COR-L47 (cell line): ENCODE measurements at regions not wholly inside any gene's neighbourhood (a gene's known extent, or its start where the extent isn't known, plus 50 kb on each side); places are given as distances from the start of the nearest gene placed in this dataset.
A peak's percentile ranks its signal among the peaks of the same experiment; 100 is the strongest.

ENCODE experiments used
- DNase-seq: peaks from one replicate; lab custom pipeline; 2025; lab: John Stamatoyannopoulos, UW

DNA sequence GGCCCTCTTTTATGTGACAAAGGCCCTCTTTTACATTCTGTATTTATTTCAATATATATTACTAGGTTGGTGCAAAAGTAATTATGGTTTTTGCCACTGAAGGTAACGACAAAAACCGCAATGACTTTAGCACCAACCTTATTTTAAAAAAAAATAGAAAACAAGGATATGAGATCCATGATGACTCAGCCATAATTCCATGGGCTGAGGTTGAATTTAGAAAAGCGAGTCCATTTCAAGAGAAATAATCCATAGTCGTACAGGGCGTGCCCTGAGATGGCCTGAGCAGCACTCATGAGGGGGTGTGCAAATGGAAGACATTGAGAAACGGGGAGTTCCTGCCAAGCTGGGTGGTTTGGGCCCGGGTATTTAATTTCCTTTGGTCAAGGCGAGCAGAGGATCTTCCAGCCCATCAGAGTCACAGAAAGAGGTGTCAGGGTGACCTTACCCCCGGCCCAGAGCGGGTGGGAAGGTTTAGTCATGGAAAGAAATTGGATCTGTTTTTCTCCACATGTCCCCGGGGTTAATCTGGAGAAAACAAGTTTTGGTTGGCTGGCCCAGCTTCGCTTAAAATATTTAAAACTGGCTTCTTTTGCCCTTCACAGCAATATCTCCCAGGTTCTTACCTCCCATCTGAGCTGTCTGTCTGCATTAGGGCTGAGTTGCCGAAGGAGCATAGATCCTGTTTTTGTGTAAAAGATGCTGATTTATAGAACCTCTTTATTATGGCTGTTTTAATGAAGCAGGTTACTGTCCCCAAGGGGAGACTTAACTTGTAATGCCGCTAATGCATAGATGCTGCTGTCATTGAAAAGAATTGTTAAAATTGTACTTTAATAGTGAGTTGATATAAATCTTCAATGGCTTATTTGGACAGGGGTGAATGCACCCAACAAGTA is 255.6 kb downstream of the PREX1 start:
- DNase-seq = no peak

DNA sequence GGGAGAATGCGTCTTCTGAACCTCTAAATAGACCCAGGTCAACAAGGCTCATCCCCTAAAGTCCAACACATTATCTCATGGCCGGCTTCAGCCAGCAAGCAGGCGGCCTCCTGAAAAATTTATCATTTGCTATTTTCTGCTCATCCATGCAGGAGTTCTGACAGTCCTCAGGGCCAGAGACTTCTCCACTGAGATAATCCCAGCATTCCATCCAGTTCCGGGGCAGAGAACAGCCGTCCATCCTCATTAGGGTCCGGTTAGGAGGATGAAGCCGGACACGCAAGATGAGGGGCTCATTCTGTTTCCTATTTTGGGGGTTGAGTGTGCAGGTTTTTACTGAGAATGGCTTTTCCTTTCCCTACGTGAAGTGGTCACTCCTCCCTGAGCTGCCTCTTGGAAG is 258.1 kb downstream of the PREX1 start:
- no peak for DNase-seq

DNA sequence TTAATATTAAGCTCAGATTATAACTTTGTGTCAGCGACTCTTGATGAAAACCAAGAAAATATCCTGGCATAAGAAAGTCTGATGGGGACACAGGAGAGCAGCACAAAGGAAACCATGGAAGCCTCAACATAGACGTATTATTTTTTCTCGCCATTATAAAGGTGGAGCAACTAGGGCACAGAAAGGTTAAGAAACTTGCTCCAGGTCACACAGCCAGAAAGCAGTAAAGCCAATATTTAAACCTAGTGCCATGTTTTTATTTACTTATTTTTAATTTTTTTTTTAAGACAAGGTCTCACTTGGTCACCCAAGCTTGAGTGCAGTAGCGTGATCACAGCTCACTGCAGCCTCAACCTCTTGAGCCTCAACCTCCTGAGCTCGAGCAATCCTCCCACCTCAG is 259.3 kb downstream of the PREX1 start:
- DNase-seq = no peak

DNA sequence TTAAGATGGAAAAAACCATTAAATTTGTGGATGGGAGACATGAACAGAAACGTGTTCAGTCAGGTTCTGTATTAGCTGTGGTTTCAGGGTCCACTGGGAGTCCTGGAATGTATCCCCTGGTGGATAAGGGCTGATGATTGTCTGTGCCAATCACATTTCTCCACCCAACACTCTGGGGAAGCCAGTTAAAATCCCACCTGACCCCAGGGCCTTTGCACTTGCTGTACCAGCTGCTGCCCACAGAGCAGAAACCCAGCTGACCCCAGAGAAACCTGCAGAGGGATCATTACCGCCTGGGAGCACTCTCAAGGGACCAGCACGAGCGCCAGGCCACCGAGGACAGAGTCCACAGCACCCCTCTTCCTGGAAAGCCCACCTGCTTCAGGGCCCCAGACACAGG is 260.7 kb downstream of the PREX1 start:
- DNase-seq = no peak

DNA sequence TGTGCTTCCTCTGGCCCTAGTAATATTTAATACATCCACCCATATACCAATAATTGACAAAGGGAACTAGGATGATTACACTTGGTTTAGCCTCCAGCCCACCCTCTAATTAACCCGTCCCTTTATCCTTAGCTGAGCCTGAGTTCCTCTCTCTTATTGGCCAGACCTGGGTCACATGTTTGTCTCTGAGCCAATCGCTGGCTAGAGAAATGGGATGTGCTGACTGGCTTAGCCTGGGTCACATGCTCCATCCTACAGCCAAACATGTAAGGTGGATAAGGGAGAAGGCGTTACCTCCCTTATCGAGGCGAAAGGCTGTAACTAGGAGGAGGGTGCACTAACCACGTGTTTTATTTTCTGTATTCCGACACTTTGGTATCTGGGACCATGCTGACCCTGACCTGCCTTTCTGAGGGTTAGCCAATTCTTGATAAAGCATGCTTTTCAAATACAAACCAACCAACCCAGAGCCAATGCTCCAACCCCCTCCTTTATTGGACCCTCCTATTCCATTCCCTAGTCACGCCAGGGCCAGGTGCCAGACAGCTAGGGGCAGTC is 262.7 kb downstream of the PREX1 start:
- DNase-seq = no peak

DNA sequence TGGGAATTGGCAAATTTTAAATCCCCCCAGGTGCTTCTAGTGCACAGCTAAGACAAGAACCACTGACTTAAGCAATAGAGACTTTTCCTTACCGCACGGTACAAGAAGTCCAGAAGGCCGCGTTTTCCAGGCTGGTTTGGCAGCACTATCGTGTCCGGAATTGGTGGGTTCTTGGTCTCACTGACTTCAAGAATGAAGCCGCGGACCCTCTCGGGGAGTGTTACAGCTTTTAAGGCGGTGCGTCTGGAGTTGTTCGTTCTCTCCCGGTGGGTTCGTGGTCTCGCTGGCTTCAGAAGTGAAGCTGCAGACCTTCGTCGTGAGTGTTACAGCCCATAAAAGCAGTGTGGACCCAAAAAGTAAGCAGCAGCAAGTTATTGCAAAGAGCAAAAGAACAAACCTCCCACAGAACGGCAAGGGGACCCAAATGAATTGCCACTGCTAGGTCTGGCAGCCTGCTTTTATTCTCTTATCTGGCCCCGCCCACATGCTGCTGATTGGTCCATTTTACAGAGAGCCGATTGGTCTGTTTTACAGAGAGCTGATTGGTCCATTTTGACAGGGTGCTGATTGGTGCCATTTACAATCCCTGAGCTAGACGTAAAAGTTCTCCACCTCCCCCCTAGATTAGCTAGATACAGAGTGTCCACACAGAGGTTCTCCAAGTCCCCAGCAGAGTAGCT is 264.5 kb downstream of the PREX1 start:
- DNase-seq = no peak

DNA sequence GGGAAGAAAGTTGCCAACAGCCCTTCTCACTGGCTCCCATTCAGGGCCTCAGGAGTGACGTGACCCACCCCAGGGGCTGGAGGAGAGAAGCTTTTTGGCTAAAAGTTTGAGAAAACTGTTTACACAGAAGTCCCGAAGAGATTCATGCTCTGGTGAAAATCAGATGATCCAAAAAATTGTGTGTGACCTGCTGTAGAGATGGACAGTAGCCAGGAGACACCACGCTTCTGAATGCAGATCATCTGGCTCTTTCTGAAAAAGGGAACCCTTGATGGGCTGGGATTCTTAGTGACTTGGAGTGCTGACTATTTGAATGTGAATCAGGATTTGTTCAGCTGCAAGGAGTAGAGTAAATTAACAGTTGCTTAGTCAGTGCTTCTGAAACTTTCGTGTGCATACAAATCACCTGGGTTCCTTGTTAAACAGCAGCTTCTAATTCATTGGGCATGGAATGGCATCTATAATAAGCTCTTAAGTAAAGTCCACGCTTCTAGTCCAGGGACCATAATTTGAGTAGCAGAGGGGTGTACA is 265.1 kb downstream of the PREX1 start:
- no peak for DNase-seq

DNA sequence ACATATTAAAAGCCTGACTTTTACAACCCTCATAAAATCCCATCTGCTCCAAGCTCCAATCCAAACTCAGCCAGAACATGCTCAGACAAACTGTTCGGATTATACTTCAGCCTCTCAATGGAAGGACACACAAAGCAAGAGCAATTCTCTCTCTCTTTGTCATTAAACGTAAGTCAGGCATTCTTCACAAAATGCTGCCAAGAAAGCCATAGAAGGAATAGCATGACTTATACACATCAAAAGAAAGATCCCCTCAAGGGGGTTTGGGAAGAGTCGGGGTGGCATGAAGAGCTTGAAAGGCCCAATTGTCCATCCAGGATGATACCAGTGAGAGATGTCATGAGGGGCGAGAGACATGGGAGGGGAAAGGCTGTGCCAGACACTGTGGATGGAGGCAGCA is 268.9 kb downstream of the PREX1 start:
- DNase-seq = no peak

DNA sequence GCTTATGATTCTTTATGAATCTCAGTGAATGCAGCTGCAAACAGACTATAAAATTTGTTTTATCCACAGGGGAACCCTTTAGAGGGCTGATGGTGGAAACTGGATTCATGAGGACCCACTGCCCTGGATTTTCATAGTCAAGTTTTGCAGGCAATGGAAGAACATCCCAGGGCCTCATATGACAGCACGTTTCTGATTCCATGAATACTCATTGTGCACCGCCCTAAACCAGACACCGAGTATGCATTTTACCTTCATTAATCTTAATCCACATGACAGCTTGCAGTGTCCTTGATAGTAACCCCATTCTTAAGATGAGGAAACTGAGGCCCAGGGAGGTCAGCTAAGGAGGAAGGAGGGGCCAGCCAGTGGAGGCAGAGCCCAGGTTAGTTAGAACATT is 270.4 kb downstream of the PREX1 start:
- DNase-seq = no peak

DNA sequence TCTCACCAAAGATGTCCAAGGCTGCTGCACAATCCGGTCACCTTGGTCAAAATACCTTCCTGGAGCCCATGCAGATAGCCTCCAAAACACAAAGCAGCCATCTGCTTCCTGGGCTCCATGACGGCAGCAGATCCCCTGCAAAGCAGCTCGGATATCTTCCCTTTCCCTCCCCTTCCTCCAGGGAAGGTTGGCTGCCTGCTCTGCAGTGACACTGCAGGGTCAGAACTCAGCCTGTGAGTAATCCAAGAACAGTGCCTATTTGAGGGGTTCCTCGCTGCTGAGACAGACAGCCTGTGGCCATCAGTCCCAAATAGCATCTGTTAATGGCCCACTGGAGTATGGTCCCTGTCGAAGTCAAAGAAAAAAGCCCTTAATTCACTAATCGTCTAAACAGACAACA is 270.8 kb downstream of the PREX1 start:
- no peak for DNase-seq

DNA sequence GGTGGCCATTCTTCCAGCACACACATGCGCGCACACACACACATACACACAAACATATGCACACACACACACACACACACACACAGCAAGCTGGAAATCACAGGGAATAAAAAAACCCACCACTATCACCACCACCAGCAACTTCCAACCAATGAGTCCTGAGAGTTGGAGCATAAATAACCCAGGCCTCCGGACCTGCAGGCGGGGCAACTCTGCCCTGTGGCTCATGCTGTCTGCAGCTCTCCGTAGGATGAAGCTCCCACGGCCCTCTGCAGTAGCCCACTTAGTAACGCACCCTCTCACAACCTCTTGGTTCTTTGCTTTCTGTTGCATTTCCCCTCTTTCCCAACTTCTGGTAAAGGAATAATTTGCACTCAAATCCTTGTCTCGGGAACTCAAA is 275.2 kb downstream of the PREX1 start:
- DNase-seq = no peak

DNA sequence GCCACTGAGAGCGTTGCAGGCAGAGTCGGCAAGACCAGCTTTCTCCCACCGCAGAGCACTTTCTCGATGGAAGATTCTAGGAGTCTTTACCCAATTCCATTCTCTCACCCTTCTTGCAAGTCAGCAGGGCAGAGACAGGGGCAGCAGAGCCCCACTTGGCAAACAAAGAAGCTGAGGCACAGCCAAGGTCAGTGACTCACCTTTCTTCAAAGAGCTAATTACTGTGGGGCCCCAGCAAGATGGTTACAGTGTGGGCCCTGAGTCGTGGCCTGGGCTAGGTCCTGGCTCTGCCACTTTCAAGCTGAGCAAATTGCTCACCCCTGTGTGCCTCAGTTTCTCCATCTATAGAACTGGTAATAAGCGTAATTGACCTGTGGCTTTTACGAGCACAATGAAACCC is 277.0 kb downstream of the PREX1 start:
- DNase-seq = no peak

DNA sequence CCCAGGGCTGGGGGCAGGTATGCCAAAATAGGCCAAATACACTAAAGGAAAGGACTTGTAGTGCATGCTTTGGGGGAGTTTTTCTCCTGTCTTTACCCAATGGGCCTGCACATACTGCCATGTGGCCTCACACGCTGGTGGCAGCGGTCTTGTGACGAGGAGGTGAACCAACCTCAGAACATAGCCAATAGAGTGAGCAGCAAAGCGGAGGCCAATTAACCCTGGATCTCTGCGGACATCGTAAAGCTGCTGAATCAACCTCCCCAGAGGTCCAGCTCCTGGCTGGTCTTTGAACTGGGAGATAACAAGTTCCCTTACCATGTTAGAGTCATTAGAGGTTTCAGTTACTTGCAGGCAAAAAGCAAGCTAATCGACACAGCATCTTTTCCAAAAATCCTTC is 280.1 kb downstream of the PREX1 start:
- DNase-seq = no peak

DNA sequence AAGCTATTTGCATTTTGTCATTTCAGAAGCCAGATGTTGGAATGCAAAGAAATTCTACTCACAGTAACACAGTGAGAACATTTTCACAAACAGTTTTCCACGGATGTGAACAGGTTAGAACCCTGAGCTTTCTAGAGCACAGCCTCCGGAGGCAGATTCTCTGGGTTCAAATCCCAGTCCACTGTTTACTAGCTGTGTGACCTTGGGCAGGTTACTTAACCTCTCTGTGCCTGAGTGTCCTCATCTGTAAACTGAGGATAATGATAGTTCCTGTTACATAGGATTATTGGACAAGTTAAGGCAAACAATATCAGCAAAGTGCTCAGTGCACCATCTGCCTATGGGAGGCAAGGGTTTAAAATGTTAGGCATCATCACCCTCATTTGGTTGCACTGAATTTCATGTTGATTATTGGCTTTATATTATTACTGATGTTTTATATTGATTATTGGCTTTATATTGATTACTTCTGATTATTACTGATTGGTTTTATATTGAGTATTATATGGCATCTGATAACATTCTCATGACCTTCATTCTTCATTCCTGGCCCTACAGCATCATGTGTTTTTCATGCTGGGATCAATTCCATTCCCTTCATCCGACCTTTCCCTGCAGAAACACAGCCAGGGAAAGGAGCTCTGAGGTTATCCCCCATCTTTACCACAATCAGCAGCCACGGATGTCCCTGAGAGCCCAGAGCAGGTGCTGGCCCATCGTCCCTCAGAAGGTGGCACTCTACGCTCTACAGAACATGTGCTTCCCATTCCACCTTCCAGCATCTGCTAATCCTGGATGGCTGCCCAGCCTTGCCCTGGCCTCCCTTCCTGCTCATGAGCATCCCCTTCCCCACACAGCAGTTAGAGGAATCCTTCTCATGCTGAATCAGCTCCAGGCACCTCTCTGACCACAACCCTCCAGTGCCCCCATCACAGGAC is 283.1 kb downstream of the PREX1 start:
- DNase-seq = peak; percentile 46

DNA sequence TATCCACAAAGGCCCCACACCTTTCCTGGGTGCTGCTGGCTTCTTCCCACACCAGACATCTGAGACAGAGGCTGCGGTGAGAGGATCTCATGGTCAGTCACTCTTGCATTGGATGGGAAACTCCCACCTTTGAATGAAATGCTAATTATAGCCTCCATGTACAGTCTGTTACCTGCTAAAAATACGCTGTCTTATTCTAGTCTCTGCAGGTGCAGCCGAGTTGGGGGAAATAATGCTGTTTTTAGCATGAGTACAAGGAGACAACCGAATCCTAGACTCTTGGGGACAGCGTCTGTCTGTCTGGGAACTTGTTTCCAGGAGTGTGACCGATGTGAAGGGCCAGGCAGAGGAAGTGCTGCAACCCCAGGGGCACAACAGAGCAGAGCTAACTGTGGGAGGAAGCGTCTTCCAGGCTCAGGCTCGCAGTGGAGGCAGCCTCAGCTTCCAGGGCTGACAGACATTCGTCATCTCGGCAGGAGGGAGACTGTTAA is 286.2 kb downstream of the PREX1 start:
- DNase-seq = no peak

DNA sequence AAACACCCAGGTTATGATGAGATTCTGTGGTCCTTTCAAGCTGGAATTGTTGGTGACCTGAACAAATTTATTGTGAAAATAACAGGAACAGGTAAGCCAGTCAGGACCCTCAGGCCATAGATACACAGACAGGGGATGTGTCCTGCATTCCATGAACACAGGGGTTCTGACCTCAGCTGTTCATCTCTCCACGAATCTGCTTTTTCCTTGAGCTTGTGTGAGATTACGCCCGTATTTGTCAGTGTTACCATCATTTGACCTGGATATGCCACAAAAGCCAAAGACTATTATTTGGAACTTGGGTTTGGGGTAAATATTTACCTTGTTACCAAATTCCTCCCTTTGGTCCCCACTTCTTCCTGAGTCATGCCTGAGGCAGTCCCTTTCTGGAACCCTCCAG is 288.9 kb downstream of the PREX1 start:
- no peak for DNase-seq

DNA sequence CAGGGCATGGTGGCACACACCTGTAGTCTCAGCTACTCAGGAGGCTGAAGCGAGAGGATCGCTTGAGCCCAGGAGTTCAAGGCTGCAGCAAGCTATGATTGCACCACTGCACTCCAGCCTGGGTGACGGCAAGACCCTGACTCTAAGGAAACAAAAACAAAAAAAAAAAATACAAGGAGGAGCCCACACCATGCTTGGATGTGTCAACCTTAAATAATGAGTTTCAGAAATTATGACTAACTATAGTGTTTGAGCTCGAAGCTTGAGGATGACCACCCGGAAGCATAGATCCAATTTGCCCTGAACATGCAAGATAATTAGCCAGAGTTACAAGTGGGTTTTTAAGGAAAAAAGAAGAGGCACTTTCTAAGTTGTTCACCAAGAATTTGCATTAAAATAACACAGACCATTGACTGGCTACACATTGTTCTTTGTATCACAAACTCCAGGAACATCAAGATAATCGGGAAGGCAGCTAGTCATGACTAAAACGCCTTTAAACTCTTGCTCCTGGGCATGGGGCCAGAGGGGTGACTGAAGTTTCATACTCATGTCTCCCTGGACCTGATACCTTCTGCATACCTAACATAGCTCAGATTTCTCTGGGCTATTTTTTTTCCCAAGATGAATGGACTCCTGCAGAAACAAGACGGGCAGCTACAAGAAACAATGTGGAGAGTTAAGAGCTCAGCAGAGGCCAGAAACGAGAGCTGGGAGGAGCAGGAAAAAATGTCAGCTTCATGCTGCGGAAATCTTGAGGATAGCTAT is 289.6 kb downstream of the PREX1 start:
- DNase-seq = no peak

DNA sequence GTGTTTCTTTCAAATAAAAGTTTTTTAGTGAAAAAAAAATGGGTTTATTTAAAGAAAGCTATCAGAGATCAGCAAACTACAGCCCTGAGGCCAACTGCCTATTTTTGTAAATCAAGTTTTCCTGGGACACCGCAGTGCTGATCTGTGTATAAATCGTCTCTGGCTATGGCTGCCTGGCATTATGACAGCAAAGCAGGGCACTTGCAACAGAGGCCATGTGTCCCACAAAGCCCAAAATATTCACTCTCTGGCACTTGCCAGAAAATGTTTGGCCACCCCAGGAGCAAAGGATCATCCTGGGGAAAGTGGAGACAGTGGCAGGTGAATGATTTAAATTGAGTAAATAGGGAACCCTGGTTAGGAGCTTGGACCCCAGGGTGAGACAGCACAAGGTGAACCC is 291.6 kb downstream of the PREX1 start:
- DNase-seq = no peak

DNA sequence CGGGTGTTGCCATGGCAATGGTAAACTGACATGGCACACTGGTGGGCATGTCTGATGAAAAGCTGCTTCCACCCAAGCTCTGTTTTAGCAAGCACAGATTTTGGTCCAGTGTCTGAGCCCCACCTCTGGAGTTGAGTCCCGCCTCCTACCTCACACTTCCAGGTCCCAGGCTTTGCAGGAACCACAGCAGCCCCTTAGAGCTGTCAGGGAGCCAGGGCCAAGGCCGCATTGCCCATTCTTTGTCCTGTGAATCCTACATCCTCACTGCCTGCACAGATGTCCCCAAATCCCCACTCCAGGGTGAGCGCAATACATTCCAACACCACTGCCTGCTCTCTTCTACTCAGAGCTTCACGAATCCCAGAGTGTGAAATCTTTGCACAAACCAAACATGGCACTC is 292.2 kb downstream of the PREX1 start:
- no peak for DNase-seq

DNA sequence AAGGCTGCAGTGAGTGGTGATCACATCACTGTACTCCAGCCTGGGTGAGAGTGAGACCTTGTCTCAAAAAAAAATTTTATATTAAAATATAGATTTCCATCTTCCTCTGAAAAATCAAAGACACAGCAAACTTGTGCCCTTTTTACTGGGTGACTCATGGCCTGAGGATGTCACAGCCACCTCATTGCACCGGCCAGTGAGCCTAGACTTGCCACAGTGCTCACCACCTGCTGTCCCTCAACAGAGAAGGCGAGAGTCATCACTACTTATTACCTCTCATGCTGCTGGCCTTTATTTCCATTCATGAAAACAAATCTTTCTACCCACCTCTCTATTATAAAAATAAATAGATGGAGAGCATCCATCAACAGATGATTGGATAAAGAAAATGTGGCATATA is 295.8 kb downstream of the PREX1 start:
- DNase-seq = no peak

DNA sequence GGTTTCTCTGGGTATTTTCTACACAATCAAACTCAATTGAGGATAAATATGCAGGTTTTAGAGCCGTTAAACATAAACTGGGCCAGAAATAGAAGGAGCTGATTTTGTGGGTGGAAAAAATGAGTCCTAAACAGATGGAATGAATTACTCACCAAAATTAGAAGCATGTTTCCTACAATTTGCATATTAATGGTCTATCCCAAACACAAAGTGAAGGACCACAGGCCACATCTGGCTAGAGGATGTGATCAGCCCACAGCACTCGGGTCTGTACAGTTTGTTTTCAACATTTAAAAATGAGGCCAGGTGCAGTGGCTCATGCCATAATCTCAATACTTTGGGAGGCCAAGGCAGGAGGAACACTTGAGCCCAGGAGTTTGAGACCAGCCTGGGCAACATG is 296.3 kb downstream of the PREX1 start:
- no peak for DNase-seq
